Transverse colon (tissue), 4 donors: ENCODE measurements at regions not wholly inside any gene's neighbourhood (a gene's known extent, or its start where the extent isn't known, plus 50 kb on each side); places are given as distances from the start of the nearest gene placed in this dataset.
"Not testable (repeated sequence)": the region's sequence is repeated elsewhere in the genome, so short reads cannot be mapped to it uniquely, and the experiment has no call there.

Experiments used
- CTCF ChIP-seq, 5 experiments: fragments of 200-600 bp in 3 of 5; fragments of 450-650 bp in 2 of 5; sonication (generic) in 3 of 5; IDR thresholded peaks; 1 replicate in 2 of 5; 2 replicates in 3 of 5; pipeline ENCODE4 v1.5.1; 2016 to 2017; ENCODE audit warnings: antibody characterized with exemption in 5 of 5, inconsistent platforms in 3 of 5, mild to moderate bottlenecking in 2 of 5, moderate library complexity in 1 of 5
- POLR2A ChIP-seq: fragments of 450-650 bp; IDR thresholded peaks from one replicate; pipeline ENCODE4 v1.6.1; 2016; ENCODE audit warnings: antibody characterized with exemption, mild to moderate bottlenecking, moderate library complexity
- POLR2AphosphoS5 ChIP-seq, 3 donors: sonication (generic); formaldehyde crosslinking; IDR thresholded peaks; one replicate each; pipeline ENCODE4 v1.6.1; 2016; ENCODE audit warnings: antibody characterized with exemption in 3 of 3

- not testable (repeated sequence) for TF ChIP-seq POLR2AphosphoS5 (IDR thresholded peaks at IDR 0.05); CTCF (IDR thresholded peaks at IDR 0.05); POLR2A
Observed at GRCh38 chr15:19844061-19844460, 697.5 kb downstream of the GOLGA6L6 start.
